GM12878 (cell line): ENCODE measurements at regions not wholly inside any gene's neighbourhood (a gene's known extent, or its start where the extent isn't known, plus 50 kb on each side); places are given as distances from the start of the nearest gene placed in this dataset.

ENCODE experiments used
- CTCF ChIP-seq, 3 experiments: IDR thresholded peaks in 2 of 3; conservative IDR thresholded peaks in 1 of 3; 2 replicates each; pipeline ENCODE4 v1.5.1; 2011; ENCODE audit warnings: low read depth in 3 of 3, low read length in 3 of 3, mild to moderate bottlenecking in 3 of 3, control low read depth in 2 of 3, moderate library complexity in 2 of 3, inconsistent platforms in 1 of 3, mixed read lengths in 1 of 3; ENCODE audit not compliant: control insufficient read depth in 2 of 3, insufficient read depth in 1 of 3; ENCODE audit errors: extremely low read depth in 1 of 3
- EP300 ChIP-seq, 2 experiments: fragments of 150-350 bp in 1 of 2; IDR thresholded peaks; 2 replicates each; pipeline ENCODE4 v1.6.1; 2011 to 2012; ENCODE audit warnings: low read depth in 2 of 2, low read length in 2 of 2, borderline replicate concordance in 1 of 2, improper control_type of control experiment in 1 of 2, inconsistent platforms in 1 of 2; ENCODE audit not compliant: control insufficient read depth in 1 of 2
- EZH2 ChIP-seq: IDR thresholded peaks from 2 replicates; pipeline ENCODE4 v1.6.1; 2012; ENCODE audit warnings: low read depth, mild to moderate bottlenecking, control low read depth, inconsistent platforms, low read length, borderline replicate concordance; ENCODE audit not compliant: control insufficient read depth
- FOXM1 ChIP-seq: IDR thresholded peaks from 2 replicates; pipeline ENCODE4 v1.6.1; 2012; ENCODE audit warnings: low read depth, mild to moderate bottlenecking, inconsistent platforms, low read length, moderate library complexity
- MAX ChIP-seq: IDR thresholded peaks from 2 replicates; pipeline ENCODE4 v1.6.1; 2012; ENCODE audit warnings: low read depth, low read length, improper control_type of control experiment
- PML ChIP-seq: IDR thresholded peaks from 2 replicates; pipeline ENCODE4 v1.6.1; 2012; ENCODE audit warnings: low read length, inconsistent platforms
- PRDM15 ChIP-seq: fragments of 450-650 bp; formaldehyde crosslinking; IDR thresholded peaks from 2 replicates; pipeline ENCODE4 v1.4.0; 2020; ENCODE audit warnings: mild to moderate bottlenecking, moderate library complexity
- RCOR1 ChIP-seq: conservative IDR thresholded peaks from 2 replicates; pipeline ENCODE4 v1.6.1; 2012; ENCODE audit warnings: low read depth, low read length, improper control_type of control experiment
- REST ChIP-seq: IDR thresholded peaks from 2 replicates; pipeline ENCODE4 v1.6.1; 2012; ENCODE audit warnings: mild to moderate bottlenecking, low read depth, low read length
- RFX5 ChIP-seq: IDR thresholded peaks from 2 replicates; pipeline ENCODE4 v1.6.1; 2011; ENCODE audit warnings: low read depth, low read length, improper control_type of control experiment
- TAF1 ChIP-seq: IDR thresholded peaks from 2 replicates; pipeline ENCODE4 v1.6.1; 2011; ENCODE audit warnings: mild to moderate bottlenecking, low read depth, low read length, borderline replicate concordance
- ZSCAN29 ChIP-seq: fragments of 450-650 bp; IDR thresholded peaks from 2 replicates; pipeline ENCODE4 v1.6.1; 2017; ENCODE audit warnings: mild to moderate bottlenecking, moderate library complexity

- TF ChIP-seq PRDM15 (CRISPR knock-in tag) = no peak
- no peak for TF ChIP-seq MAX
- TF ChIP-seq PML = no peak
- no peak for TF ChIP-seq EP300 (IDR thresholded peaks at IDR 0.05; ENCODE audit: borderline replicate concordance in 1 of 2, control insufficient read depth in 1 of 2, low read depth in 2 of 2, low read length in 2 of 2)
- TF ChIP-seq REST = no peak
- no peak for TF ChIP-seq CTCF (IDR thresholded peaks at IDR 0.05 in 2 of 3, conservative IDR thresholded peaks at IDR 0.05 in 1 of 3; ENCODE audit: control insufficient read depth in 2 of 3, extremely low read depth in 1 of 3, insufficient read depth in 1 of 3, low read depth in 3 of 3, low read length in 3 of 3)
- no peak for TF ChIP-seq ZSCAN29
- no peak for TF ChIP-seq FOXM1
- no peak for TF ChIP-seq TAF1
- no peak for TF ChIP-seq RFX5
- TF ChIP-seq RCOR1 = no peak
- no peak for TF ChIP-seq EZH2
Measured at GRCh38 chr3:18207226-18207625, 217.9 kb downstream of the SATB1 start.
